ENCODE measurements at regions not wholly inside any gene's neighbourhood (a gene's known extent, or its start where the extent isn't known, plus 50 kb on each side); places are given as distances from the start of the nearest gene placed in this dataset.

DNA sequence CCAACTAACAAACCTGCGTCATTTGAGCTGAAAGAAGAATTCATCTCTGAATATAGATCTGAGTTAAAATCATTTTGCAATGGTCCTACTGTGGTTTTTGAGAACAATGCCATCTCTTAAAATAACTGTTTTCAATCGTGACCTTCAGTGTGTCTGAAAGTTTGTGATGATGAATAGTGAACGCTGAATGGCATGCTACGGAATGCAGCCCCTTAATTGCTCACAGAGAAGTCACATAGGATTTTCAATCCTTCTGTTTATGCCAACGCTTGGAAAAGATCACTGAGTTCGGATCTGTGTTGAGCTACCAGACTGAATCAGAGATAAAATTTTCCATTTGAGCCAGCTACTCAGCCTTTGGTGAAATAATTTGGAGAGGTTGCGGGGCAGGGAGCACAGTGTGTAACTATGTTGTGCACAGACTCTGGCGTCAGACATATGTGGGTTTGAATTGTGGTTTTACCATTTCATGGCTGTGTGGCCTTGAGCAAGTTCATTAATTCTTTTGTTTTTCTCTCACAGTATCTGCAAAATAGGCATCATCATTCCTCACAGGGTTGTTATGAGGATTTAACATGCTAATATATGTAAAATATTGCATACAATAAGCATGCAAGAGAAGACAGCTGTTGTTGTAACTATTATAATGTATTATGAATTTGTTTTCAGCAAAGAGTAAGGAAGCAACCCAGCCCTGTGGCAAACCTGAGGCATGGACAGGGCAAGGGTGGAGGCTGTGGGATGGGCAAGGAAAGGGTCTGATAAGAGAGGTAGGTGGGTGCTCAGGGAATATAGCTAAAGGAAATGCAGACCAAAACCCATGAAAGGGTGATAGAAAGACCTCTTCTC lies 679.9 kb downstream of the KCNA4 start:
- no peak for DNase-seq

DNA sequence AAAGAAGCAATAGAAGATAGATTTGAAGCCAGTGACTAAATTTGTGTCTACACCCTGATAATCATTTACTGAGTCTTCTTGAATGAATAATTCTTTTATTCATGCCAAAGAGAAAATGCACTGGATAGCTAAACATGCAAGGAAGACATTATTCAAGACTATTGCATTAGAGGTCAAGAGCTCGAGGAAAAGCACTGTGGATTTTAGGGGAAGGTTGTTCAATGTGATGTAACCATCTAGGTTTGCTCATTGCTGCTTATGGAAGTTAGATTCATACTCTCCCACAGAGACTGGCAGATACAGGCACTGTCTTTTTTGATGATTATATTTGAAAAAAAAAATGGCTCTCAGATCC lies 682.1 kb downstream of the KCNA4 start:
- no peak for DNase-seq

DNA sequence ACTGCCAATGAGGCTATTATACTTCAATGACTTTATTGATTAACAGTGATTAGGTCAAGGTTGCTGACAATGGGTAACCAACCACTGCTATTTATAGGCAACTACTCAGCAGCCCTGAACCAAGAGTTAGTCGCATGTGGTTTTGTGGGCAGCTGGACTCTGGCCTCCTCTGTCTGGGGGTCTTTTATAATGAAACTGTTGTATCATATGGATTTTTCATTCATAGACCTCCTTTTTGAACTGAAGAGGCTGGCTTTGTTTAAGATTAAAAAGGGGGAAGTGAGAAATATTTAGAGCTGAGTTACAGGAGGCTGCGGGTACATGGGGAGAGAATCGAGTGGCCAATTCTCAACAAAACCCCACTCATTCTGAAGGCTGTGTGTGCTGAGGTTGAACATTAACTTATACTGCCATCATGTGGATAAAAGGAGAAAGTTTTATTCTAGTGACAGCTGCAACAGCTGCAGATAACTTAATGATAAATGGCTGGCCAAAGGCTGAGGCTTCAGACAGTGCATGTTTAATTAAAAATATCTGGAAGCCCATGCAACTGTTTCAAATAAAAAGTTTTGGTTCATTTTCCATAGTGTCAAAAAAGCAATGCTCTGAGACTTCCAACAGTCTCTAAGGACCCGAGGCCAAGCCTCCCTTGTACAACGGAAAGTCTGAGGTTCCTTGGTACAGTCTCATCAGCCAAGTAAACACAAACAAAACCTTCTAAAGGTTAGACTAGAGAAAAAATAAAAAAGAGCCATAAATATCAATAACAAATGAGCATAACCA lies 682.6 kb downstream of the KCNA4 start:
- no peak for DNase-seq

DNA sequence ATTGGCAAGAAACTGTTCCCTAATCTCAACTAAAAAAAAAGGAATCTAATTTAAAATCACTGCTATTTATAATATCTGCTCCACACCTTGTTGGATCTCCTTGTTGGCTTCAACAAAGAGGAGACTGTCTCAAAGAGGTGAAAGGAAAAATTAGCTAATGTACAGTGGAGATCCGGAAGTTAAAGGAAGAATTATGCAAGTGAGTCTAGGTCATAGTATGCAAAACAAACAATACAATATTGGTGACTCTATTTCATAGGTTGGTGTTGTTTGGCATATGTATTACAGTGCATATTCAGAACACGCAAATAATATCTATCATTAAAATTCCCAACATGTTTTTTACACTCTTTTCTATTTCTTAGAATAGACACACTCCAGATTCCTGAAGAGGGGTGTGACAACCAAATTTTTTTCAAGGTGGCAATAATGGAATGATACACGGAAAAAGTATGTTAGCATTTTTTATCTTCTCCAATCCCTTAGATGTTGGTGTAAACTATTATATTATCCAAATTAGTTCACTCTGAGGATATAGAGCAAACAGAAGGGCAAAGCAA lies 685.3 kb downstream of the KCNA4 start:
- DNase-seq, result no peak

DNA sequence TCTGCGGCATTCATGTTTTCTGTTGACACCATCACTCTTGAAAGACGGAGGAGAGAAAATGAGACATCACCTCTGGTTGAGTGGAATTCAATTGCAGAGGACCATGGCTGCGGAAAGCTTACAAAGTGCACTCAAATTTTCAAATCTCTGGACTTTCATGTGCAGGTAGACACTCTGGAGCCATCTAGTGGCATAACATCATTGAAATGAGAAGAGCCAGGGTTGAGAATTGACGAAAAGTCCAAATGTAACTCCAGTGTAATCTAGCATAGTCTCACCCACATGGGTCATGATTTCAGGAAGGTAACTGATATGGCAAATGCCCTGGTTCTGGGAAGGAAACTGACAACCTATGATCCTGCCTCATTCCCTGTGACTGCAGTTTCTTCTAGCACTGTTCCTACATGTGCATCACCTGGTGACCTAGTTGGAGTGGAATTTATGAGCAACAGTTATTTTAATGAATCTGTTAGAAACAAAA lies 687.8 kb downstream of the KCNA4 start:
- peak; percentile 5 for DNase-seq

DNA sequence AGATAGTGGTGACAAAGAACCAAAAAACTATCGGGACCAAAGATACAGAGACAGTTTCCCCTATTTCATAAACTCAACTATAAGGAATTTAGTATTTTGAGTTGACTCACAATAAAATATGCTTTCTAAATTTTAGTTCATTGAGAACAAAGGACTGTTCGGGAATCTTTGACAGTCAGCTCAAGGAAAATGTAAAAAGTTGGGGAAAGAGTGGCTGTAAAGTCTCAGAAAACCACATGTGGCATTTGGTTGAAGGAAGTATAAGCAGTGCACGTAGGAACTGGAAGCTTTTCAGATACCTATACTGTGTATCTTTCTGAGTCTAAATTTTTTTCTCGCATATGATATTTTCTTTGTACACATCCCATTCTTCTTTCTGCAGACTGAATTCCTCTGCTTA lies 688.9 kb downstream of the KCNA4 start:
- no peak for DNase-seq

DNA sequence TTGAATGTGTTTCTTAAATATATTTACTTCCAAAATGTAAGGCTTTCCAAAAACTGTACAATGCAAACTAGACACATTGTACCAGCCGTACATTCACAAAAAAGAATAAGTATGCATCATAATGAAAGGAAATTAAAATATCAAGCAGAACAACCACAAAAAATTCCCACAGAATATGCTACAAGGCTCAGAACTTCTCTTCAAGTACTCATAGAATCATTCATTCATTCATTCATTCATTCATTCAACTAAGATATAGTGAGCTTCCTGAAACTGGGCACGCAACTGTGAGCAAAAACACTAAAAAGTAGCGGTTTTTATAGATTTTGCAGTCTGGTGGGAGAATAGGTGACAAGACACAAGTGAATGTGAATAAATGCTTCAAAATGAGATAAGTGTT lies 690.1 kb downstream of the KCNA4 start:
- no peak for DNase-seq

DNA sequence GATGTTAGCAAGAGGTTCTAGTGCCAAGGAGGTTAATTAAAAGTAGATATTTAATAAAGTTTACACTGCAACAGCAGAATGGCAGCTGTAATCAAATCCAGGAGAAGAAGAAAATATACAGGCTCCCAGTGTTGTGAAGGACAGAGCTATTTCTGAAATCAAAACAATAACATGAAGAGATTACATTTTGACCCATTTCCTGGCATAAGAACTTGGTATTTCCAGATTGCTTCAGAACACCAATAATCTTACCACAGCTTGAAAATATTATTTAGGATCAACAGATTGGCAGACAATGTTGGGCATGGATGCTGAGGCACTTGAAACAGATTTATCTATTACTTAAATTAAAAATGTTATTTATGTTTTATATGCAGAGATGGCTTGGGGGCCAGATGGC lies 692.5 kb downstream of the KCNA4 start:
- no peak for DNase-seq

DNA sequence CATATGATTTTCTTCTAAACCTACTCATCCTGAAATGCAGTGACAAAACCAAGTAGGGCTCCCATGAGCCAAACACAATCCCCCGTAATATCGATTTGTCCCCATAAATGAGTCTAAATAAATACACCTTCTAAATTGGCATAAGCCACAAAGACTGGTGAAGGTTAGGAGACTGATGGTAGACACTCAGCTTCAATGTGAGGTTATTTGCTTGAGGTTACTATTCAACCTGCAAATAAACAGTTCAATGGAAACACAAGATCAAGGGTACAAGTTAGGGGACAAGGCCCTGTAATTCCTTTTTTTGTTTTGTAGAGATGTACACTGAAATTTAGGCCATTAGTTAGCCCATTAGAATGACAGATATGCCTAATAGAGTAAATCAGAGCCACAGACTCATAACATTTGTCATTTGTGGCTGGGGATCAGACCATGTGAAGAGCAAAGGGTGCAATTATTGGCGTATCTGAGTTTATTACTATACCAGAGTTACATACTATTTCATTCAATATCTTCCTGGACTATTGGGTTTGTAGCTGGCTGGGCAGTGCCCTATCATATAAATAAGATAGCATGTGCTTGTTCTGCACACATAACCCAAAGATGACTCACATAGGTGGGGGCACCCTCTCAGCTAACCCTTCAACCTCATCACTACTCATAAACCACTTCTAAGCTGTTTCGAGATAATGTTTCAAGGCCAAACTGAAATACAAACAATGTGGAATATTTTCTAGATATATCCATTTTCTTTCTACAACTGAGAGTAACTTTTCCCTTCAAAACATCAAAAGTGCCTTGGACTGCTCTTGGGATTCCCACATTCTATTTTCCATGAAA lies 695.3 kb downstream of the KCNA4 start:
- DNase-seq, result no peak

DNA sequence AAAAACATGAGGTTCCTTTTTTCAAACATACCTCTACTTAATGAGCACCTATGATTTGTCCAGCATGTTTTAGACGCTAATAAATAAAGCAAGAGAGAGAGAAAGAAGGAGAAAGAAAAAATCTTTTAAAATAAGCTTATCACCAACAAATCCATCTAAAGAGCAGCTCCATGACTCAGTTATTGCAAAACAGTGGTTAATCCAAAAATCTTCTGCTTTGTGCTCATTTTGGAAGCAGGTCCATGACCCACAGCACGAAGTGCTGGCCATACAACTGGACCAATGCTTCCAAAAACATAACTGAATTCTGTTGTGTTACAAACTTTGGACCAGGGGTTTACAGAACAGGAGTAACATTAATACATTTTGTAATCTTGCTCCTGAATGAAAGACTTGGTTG lies 696.6 kb downstream of the KCNA4 start:
- DNase-seq, result no peak

DNA sequence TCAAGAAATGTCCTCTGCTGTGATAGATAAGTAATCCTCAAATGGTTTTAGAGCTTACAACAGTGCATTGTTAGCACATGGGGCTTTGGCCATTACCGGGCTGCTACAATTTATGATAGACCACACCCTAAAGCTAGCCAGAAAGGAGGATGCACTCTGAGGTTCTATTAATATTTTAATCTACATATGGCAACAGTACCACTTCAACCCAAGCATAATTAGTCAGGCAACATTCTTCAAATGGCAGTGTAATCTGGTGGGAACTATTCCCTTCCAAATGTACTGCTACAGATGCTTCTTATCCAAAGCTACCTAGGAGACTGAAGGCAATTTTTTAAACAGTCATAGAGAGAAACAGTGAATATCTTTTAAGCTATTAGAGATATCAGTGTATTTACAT lies 697.6 kb downstream of the KCNA4 start:
- no peak for DNase-seq

DNA sequence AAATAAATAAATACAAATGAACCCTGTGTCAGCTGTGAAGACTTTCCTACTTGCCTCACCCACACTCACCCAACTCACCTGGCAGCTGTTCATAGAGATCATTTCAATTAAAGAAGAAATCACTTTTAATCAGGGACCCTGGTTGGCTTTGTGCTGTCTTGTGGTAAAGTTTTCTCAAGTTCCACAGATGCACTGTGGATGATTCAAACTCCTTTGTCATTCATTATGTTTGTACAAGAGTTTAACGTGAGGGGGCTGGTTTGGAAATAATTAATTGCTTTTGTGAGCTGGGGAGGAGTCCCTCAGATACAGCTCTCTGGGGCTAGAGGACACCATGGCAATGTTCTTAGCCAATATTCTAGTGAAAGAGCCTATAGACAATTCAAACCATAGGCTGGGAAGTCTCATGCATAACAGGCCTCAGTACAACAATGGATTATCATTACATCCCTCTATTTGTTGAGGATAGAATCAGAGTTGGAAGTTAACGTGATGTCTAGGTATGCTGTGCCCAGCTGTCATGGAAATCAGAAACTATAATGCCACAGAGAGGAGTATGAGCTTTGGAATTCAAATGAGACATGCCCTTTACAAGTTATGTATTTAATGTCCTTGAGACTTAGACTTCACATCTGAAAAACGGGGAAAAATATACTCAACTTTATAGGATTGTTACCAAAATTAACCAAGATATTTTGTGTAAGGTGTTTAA lies 698.5 kb downstream of the KCNA4 start:
- DNase-seq, result no peak

DNA sequence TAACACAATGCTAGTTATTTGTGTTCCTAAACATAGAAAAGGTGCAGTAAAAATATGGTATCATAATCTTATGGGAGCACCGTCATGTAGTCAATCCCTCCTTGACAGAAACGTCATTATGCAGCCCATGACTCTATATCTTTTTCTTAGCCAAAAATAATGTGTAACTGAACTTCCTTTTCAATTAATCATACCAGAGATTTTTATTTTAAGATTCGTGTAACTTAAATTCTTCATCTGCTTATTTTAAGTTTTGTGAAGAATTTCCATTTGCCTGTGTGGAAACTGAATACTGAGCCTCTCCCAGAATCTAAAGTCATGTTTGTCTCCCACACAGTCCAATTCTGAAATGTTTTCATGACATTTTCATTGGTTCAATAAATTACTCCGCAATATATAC lies 699.1 kb downstream of the KCNA4 start:
- no peak for DNase-seq

DNA sequence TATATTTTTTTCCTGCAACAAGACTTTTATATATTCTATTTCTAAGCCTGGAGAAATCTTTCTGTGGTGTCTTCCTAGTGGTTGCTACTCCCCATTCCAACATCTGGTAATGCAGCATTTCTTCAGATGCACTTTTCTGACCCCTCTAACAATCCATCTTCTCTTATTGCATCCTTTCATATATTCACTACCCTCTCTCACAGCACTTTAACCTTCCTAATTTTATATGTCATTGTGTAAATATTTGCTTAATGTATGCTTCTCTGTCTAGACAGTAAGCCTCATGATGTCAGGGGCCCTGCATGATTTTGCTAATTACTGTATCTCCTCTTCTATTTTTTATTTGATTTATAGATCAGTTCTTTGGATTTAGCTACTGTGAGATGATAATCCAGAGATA lies 701.6 kb downstream of the KCNA4 start:
- DNase-seq, result no peak

DNA sequence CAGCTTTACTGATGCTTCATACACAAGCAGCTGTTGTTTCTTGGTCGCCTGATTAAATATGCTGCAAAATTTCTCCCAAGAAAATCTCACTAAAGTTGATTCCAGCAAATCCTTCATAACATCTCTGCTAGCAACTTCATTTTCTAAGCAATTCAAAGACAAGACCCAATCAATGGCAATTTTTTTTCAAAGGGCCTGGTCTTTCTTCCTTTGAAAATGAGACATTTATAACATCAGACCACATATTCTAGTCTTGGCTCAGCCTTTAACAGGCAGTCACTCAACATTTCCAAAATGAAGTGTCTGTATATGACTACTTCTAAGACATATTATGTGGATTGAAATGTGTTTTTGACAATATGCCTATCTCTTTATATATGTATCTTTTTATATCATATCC lies 702.6 kb downstream of the KCNA4 start:
- DNase-seq, result no peak

DNA sequence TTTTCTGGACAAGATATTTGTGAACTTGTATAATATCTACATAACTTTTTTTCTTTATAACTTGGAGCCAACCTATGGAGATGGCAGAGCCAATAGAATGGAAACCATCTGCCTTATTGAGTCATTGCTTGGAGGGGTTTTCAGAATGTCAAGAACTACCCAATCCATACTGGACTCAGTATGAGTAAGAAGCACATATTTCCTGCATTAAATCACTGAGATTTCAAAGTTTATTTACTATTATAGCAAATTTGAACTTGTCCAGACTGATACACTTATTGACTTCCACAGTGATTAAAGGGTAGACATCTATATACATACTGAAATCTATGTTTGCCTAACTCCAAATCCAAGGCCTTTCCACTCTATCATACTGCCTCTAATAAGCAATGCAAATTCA lies 704.0 kb downstream of the KCNA4 start:
- DNase-seq, result no peak

DNA sequence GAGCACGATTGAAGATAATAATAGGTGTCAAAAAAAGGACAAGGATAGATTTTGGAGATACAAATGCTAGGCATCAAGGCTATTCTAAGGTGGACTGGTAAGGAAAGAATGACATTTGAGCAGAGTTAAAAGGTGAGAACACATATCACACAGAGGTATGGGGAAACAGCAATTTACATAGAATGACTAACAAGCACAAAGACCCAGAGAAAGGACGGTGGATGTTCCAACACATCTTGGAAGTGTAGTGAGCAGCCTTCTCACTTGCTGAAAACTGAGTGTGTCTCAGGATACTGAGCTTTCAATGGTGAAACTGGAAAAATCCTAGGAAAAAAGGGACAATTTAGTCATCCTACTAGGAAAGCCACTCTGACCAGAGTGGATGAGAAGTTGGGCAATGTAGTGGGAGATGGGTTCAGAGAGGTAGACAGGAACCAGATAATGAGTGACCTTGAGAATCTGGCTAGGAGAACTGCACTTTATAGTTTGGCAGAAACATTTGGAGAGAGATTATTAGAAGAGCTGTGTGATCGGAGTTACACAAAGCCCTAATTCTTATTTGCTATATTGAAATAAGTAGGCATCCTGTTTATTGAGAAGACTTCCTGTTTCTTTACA lies 706.0 kb downstream of the KCNA4 start:
- no peak for DNase-seq

DNA sequence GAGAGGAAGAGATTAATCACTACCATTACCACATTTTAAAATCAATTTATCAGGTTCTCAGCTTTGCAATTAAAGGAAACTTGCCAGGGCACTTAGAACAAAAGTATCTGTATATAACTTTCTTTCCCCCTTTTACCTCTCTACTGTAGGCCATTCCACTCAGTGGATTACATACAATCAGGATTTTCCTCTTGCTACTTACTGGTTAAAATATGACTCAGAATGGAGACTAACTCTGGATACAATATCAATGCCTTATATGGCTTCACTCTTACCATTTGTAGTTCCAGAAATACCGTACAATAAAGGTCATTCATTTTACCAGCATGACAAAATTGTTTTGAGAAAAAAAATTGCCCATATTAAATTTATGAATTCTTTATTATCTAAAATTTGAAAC lies 706.8 kb downstream of the KCNA4 start:
- DNase-seq, result no peak

DNA sequence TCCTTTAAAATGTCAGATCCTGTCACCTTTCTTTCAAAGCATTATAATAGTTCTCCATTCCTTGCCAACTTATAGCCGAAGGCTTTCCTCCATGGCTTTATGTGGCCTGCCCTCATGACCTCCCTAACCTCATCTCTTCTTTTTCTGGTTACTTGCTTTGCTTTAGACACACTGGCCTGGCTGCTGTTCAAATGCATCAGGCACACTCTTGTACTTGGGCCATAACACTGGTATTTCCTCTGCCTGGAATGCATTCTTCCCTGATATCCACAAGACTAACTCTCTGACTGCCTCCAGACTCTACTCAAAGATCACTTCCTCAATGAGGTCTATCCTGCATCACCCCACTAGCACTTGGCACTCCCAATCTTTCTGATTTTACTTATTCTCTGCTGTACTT lies 710.3 kb downstream of the KCNA4 start:
- DNase-seq, result no peak

DNA sequence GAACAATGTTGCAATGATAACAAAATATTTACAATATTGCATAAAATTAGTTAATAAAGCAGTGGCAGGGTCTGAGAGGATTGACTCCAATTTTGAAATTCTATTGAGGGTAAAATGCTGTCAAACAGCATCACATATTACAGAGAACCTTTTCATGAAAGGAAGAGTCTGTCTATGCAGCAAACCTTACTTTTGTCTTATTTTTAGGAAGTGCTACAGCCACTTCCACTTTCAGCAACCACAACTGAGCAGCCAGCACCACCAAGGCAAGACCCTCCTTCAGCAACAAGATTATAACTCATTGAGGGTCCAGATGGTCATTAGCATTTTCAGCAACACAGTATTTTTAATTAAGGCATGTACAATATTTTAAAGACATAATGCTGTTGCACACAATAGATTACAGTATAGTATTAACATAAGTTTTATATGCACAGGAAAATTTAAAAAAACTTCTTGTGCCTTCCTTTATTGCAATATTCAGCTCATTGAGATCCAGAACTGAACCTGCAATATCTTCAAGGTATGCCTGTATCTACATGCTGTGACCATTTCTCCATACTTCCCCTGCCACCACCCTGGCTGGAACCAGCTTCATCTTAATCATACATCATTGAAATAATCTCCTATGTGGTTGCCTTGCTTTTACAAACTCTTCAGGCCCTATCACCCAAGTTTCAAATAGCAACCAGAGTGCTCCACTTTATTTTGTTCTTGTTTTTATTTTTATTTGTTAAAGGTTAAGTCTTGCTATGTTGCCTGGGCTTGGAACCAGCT lies 711.2 kb downstream of the KCNA4 start:
- no peak for DNase-seq

DNA sequence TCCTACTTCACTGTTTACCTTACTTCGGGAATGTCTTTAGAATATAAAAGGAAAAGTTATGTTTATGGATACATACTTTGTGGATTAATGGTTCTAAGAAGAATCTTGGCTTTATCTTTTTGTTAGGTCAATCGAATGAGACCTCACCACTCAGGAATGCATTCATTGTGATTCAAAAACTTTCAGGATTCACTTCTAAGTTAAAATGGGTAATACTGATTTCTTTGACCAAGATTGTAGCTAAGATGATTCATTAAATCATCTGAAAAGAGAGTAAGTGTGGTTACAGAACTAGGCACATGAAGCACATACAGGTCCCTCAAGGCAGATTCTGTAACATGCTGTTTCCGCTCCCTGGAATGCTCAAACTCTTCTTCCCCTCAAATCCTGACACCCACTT lies 716.4 kb downstream of the KCNA4 start:
- DNase-seq, result no peak

Measured in NCI-H1694 (cell line).